Fibroblast of lung (primary cell): ENCODE measurements at regions not wholly inside any gene's neighbourhood (a gene's known extent, or its start where the extent isn't known, plus 50 kb on each side); places are given as distances from the start of the nearest gene placed in this dataset.
"Not testable (repeated sequence)": the region's sequence is repeated elsewhere in the genome, so short reads cannot be mapped to it uniquely, and the experiment has no call there.

ENCODE experiments used
- DNase-seq, 2 donors: peaks; one replicate each; pipeline versions ENCODE4 v3.0.0 to v3.0.0-alpha.2; 2010; ENCODE audit warnings: low read depth in 2 of 2
- H2AFZ ChIP-seq: 2 replicates; pipeline ENCODE4 v1.5.1; 2012; ENCODE audit warnings: low read length, control low read depth, inconsistent platforms
- H3K27ac ChIP-seq: 2 replicates; pipeline ENCODE4 v1.5.1; 2011; ENCODE audit warnings: low read length, control low read depth; ENCODE audit not compliant: insufficient read depth
- H3K27me3 ChIP-seq: 2 replicates; pipeline ENCODE4 v1.5.1; 2011; ENCODE audit warnings: mild to moderate bottlenecking, low read length; ENCODE audit not compliant: control insufficient read depth, insufficient read depth
- H3K36me3 ChIP-seq: 2 replicates; pipeline ENCODE4 v1.5.1; 2011; ENCODE audit warnings: low read length; ENCODE audit not compliant: control insufficient read depth, insufficient read depth
- H3K4me1 ChIP-seq: 2 replicates; pipeline ENCODE4 v1.5.1; 2011; ENCODE audit warnings: low read length; ENCODE audit not compliant: control insufficient read depth, insufficient read depth; ENCODE audit errors: extremely low read depth
- H3K4me2 ChIP-seq: 2 replicates; pipeline ENCODE4 v1.5.1; 2011; ENCODE audit warnings: low read length, control low read depth; ENCODE audit not compliant: insufficient read depth; ENCODE audit errors: extremely low read depth
- H3K4me3 ChIP-seq, 4 experiments: fragments of 200-600 bp in 1 of 4; sonication (generic) in 1 of 4; replicated peaks in 1 of 4; 2 replicates each; pipeline ENCODE4 v1.5.1; 2011 to 2016; ENCODE audit warnings: low read length in 4 of 4, low read depth in 3 of 4, mild to moderate bottlenecking in 3 of 4, control low read depth in 2 of 4, inconsistent platforms in 1 of 4, mixed read lengths in 1 of 4; ENCODE audit not compliant: insufficient read depth in 1 of 4; ENCODE audit errors: control extremely low read depth in 1 of 4
- H3K79me2 ChIP-seq: 2 replicates; pipeline ENCODE4 v1.5.1; 2012; ENCODE audit warnings: mild to moderate bottlenecking, low read length, inconsistent platforms; ENCODE audit not compliant: control insufficient read depth, insufficient read depth
- H3K9ac ChIP-seq: 2 replicates; pipeline ENCODE4 v1.5.1; 2011; ENCODE audit warnings: mild to moderate bottlenecking, low read length, control low read depth; ENCODE audit not compliant: insufficient read depth
- H3K9me3 ChIP-seq: 2 replicates; pipeline ENCODE4 v1.5.1; 2012; ENCODE audit warnings: low read depth, low read length; ENCODE audit not compliant: control insufficient read depth, insufficient read depth
- H4K20me1 ChIP-seq: 2 replicates; pipeline ENCODE4 v1.5.1; 2011; ENCODE audit warnings: low read length; ENCODE audit not compliant: control insufficient read depth, insufficient read depth; ENCODE audit errors: extremely low read depth
- CTCF ChIP-seq, 2 donors: IDR thresholded peaks in 1 of 2; conservative IDR thresholded peaks in 1 of 2; 1 replicate in 1 of 2; 2 replicates in 1 of 2; pipeline ENCODE4 v1.5.1; 2011 to 2012; ENCODE audit warnings: low read length in 2 of 2, control low read depth in 1 of 2, inconsistent platforms in 1 of 2, low read depth in 1 of 2, mild to moderate bottlenecking in 1 of 2
- EZH2 ChIP-seq: IDR thresholded peaks from 2 replicates; pipeline ENCODE4 v1.5.1; 2012; ENCODE audit warnings: low read length, control low read depth, mild to moderate bottlenecking; ENCODE audit errors: missing control alignments

- not testable (repeated sequence) for H3K9ac ChIP-seq, H3K27me3 ChIP-seq, H3K9me3 ChIP-seq, H2AFZ ChIP-seq, H3K36me3 ChIP-seq, H3K4me2 ChIP-seq, H3K4me1 ChIP-seq, H3K27ac ChIP-seq, DNase-seq, H3K4me3 ChIP-seq, H3K79me2 ChIP-seq, H4K20me1 ChIP-seq
Observed at GRCh38 chr14:37784203-37784826, 188.9 kb downstream of the TTC6 start.

- H3K4me3 ChIP-seq, H3K9me3 ChIP-seq, H3K27me3 ChIP-seq, DNase-seq, H2AFZ ChIP-seq, H3K36me3 ChIP-seq, H3K4me1 ChIP-seq, H3K9ac ChIP-seq, H3K4me2 ChIP-seq, H3K79me2 ChIP-seq, H3K27ac ChIP-seq, H4K20me1 ChIP-seq: not testable (repeated sequence)
Observed at GRCh38 chr14:37784827-37785223, 189.4 kb downstream of the TTC6 start.

- not testable (repeated sequence) for DNase-seq, H2AFZ ChIP-seq, H3K36me3 ChIP-seq, H3K4me2 ChIP-seq, H3K27ac ChIP-seq, H3K9me3 ChIP-seq, H3K9ac ChIP-seq, H3K27me3 ChIP-seq, H3K79me2 ChIP-seq, H4K20me1 ChIP-seq, H3K4me1 ChIP-seq, H3K4me3 ChIP-seq
Observed at GRCh38 chr14:37785298-37785697, 189.9 kb downstream of the TTC6 start.

- not testable (repeated sequence) for H3K4me3 ChIP-seq, H3K27me3 ChIP-seq, H3K4me1 ChIP-seq, H3K9me3 ChIP-seq, DNase-seq, H2AFZ ChIP-seq, H3K36me3 ChIP-seq, H3K79me2 ChIP-seq, H3K4me2 ChIP-seq, H3K9ac ChIP-seq, H3K27ac ChIP-seq, H4K20me1 ChIP-seq
Observed at GRCh38 chr14:37786114-37786625, 190.7 kb downstream of the TTC6 start.

GRCh38 chr14:37787879-37788494 lies 192.6 kb downstream of the TTC6 start:
- no peaks in the 10 kb centered on the region for H3K9me3 ChIP-seq
- H3K4me3 ChIP-seq = no peak overlapping the region
- H3K27ac ChIP-seq = no peak overlapping the region
- H3K27me3 ChIP-seq = no peaks in the 10 kb centered on the region
- no peak overlapping the region for H2AFZ ChIP-seq
- DNase-seq = no peak
- no peak overlapping the region for H3K4me2 ChIP-seq
- H3K9ac ChIP-seq = no peak overlapping the region
- H4K20me1 ChIP-seq = no peaks in the 10 kb centered on the region
- H3K36me3 ChIP-seq = no peaks in the 10 kb centered on the region
- no peaks in the 10 kb centered on the region for H3K79me2 ChIP-seq
- TF ChIP-seq EZH2 = no peak
- TF ChIP-seq CTCF (conservative IDR thresholded peaks at IDR 0.05 in 1 of 2, IDR thresholded peaks at IDR 0.05 in 1 of 2; ENCODE audit: low read depth in 1 of 2, low read length in 2 of 2) = no peak
- H3K4me1 ChIP-seq = no peaks in the 10 kb centered on the region
